SK-N-SH (cell line): ENCODE measurements at regions not wholly inside any gene's neighbourhood (a gene's known extent, or its start where the extent isn't known, plus 50 kb on each side); places are given as distances from the start of the nearest gene placed in this dataset.

Experiments
- CTCF ChIA-PET: fragments of 300-600, 350-600 bp; formaldehyde crosslinking; extraction: SDS; loops from one replicate; lab custom pipeline; 2021; lab: Yijun Ruan, JAX
- POLR2A ChIA-PET: fragments of 350-600 bp; sonication (Branson Sonifier 250); formaldehyde crosslinking; extraction: SDS; loops from one replicate; lab custom pipeline; 2020; ENCODE audit warnings: antibody characterized with exemption, inconsistent platforms; lab: Yijun Ruan, JAX
- DNase-seq: peaks from one replicate; pipeline ENCODE4 v3.0.0; 2012
- H2AFZ ChIP-seq: fragments of 200-600 bp; sonication (generic); 2 replicates; pipeline ENCODE4 v1.8.1; 2016; ENCODE audit warnings: antibody characterized with exemption, mild to moderate bottlenecking, low read depth
- H3F3A ChIP-seq: fragments of 200-600 bp; sonication (generic); replicated peaks from 2 replicates; pipeline ENCODE3; 2016; ENCODE audit warnings: antibody characterized with exemption, mild to moderate bottlenecking; ENCODE audit not compliant: insufficient read depth
- H3K27ac ChIP-seq, 2 experiments: fragments of 200-500 bp in 1 of 2; fragments of 200-600 bp in 1 of 2; sonication (Bioruptor generic) in 1 of 2; sonication (generic), shearing (Covaris generic) in 1 of 2; 2 replicates each; pipeline versions ENCODE4 v1.5.1 to v1.6.1; 2014 to 2016; ENCODE audit warnings: low read depth in 2 of 2, inconsistent platforms in 1 of 2, low read length in 1 of 2, mild to moderate bottlenecking in 1 of 2, mixed read lengths in 1 of 2
- H3K27me3 ChIP-seq: fragments of 200-600 bp; sonication (generic), shearing (Covaris generic); 2 replicates; pipeline ENCODE4 v1.6.1; 2016; ENCODE audit warnings: mixed run types; ENCODE audit not compliant: insufficient read depth
- H3K36me3 ChIP-seq, 2 experiments: fragments of 200-500 bp in 1 of 2; fragments of 200-600 bp in 1 of 2; sonication (Bioruptor generic) in 1 of 2; sonication (generic) in 1 of 2; replicated peaks in 1 of 2; 2 replicates each; pipeline versions ENCODE3 to v1.5.1; 2014 to 2016; ENCODE audit warnings: low read length in 1 of 2, mild to moderate bottlenecking in 1 of 2; ENCODE audit not compliant: insufficient read depth in 2 of 2, control insufficient read depth in 1 of 2
- H3K4me1 ChIP-seq, 2 experiments: fragments of 200-500 bp in 1 of 2; fragments of 200-600 bp in 1 of 2; sonication (Bioruptor generic) in 1 of 2; sonication (generic), shearing (Covaris generic) in 1 of 2; 2 replicates each; pipeline versions ENCODE4 v1.5.1 to v1.6.1; 2014 to 2016; ENCODE audit warnings: low read depth in 1 of 2, low read length in 1 of 2, mixed run types in 1 of 2; ENCODE audit not compliant: insufficient read depth in 2 of 2, control insufficient read depth in 1 of 2
- H3K4me2 ChIP-seq: fragments of 200-600 bp; sonication (generic), shearing (Covaris generic); 2 replicates; pipeline ENCODE4 v1.6.1; 2017; ENCODE audit warnings: mixed run types
- H3K4me3 ChIP-seq, 2 experiments: fragments of 200-500 bp in 1 of 2; fragments of 200-600 bp in 1 of 2; sonication (Bioruptor generic) in 1 of 2; sonication (generic), shearing (Covaris generic) in 1 of 2; 2 replicates each; pipeline versions ENCODE4 v1.5.1 to v1.8.1; 2014 to 2016; ENCODE audit warnings: low read depth in 2 of 2, inconsistent platforms in 1 of 2, low read length in 1 of 2, mild to moderate bottlenecking in 1 of 2, mixed read lengths in 1 of 2, moderate library complexity in 1 of 2
- H3K79me2 ChIP-seq: fragments of 200-600 bp; sonication (generic); 2 replicates; pipeline ENCODE4 v1.8.1; 2017; ENCODE audit warnings: mild to moderate bottlenecking; ENCODE audit not compliant: insufficient read depth
- H3K9ac ChIP-seq: fragments of 200-600 bp; sonication (generic); 2 replicates; pipeline ENCODE4 v1.6.1; 2017; ENCODE audit warnings: mixed run types
- H3K9me2 ChIP-seq: fragments of 200-600 bp; sonication (generic); 2 replicates; pipeline ENCODE4 v1.6.1; 2017; ENCODE audit warnings: mixed run types
- H3K9me3 ChIP-seq: fragments of 200-600 bp; sonication (generic); 2 replicates; pipeline ENCODE4 v1.6.1; 2017; ENCODE audit warnings: mixed run types, mild to moderate bottlenecking, moderate library complexity
- H4K20me1 ChIP-seq: fragments of 200-600 bp; sonication (generic); 2 replicates; pipeline ENCODE4 v1.6.1; 2017; ENCODE audit warnings: mild to moderate bottlenecking, mixed run types; ENCODE audit not compliant: insufficient read depth
- CHD2 ChIP-seq: fragments of 150-350 bp; IDR thresholded peaks from 2 replicates; pipeline ENCODE4 v1.6.1; 2018; ENCODE audit warnings: low read length; ENCODE audit not compliant: partially characterized antibody
- CTCF ChIP-seq: fragments of 200-600 bp; sonication (generic); IDR thresholded peaks from 2 replicates; pipeline ENCODE4 v1.6.1; 2017; ENCODE audit warnings: antibody characterized with exemption, mild to moderate bottlenecking, moderate library complexity
- EP300 ChIP-seq, 2 experiments: IDR thresholded peaks; 2 replicates each; pipeline versions ENCODE4 v1.4.0 to v1.6.1; 2012; ENCODE audit warnings: borderline replicate concordance in 1 of 2, low read depth in 1 of 2, low read length in 1 of 2
- EZH2phosphoT487 ChIP-seq: fragments of 200-600 bp; sonication (generic); IDR thresholded peaks from 2 replicates; pipeline ENCODE4 v1.6.1; 2017; ENCODE audit warnings: low read depth, mixed run types, mild to moderate bottlenecking, antibody characterized with exemption, moderate library complexity, borderline replicate concordance
- FOXJ3 ChIP-seq: sonication (generic); formaldehyde crosslinking; IDR thresholded peaks from 2 replicates; pipeline ENCODE4 v1.5.1; 2020; ENCODE audit warnings: mild to moderate bottlenecking, missing genetic modification reagents
- IRF3 ChIP-seq: fragments of 150-350 bp; IDR thresholded peaks from 2 replicates; pipeline ENCODE4 v1.6.1; 2016; ENCODE audit warnings: mild to moderate bottlenecking, low read depth, low read length
- JUND ChIP-seq: IDR thresholded peaks from 2 replicates; pipeline ENCODE4 v1.4.0; 2012
- MAX ChIP-seq: IDR thresholded peaks from 2 replicates; pipeline ENCODE4 v1.4.0; 2012; ENCODE audit warnings: low read depth
- MXI1 ChIP-seq: IDR thresholded peaks from 2 replicates; pipeline ENCODE4 v1.6.1; 2012; ENCODE audit warnings: mild to moderate bottlenecking, low read depth, low read length, improper control_type of control experiment
- NRF1 ChIP-seq: IDR thresholded peaks from 2 replicates; pipeline ENCODE4 v1.6.1; 2012; ENCODE audit warnings: low read depth, mild to moderate bottlenecking, low read length
- PBX3 ChIP-seq: IDR thresholded peaks from 2 replicates; pipeline ENCODE4; 2012
- REST ChIP-seq: IDR thresholded peaks from 2 replicates; pipeline ENCODE4 v1.6.1; 2012; ENCODE audit warnings: mild to moderate bottlenecking, low read depth, low read length, moderate library complexity
- RFX5 ChIP-seq: IDR thresholded peaks from 2 replicates; pipeline ENCODE4 v1.6.1; 2012; ENCODE audit warnings: mild to moderate bottlenecking, improper control_type of control experiment, low read length
- RXRA ChIP-seq: IDR thresholded peaks from 2 replicates; pipeline ENCODE4 v1.4.0; 2012; ENCODE audit warnings: low read depth, mild to moderate bottlenecking, borderline replicate concordance
- SIN3A ChIP-seq: IDR thresholded peaks from 2 replicates; pipeline ENCODE4 v1.6.1; 2012; ENCODE audit warnings: low read depth, mild to moderate bottlenecking, low read length, moderate library complexity, borderline replicate concordance
- SMC3 ChIP-seq: IDR thresholded peaks from 2 replicates; pipeline ENCODE4 v1.6.1; 2012; ENCODE audit warnings: low read depth, low read length, improper control_type of control experiment
- TAF1 ChIP-seq: IDR thresholded peaks from 2 replicates; pipeline ENCODE4 v1.6.1; 2012; ENCODE audit warnings: low read depth, mild to moderate bottlenecking, low read length, moderate library complexity, borderline replicate concordance
- TEAD4 ChIP-seq: IDR thresholded peaks from 2 replicates; pipeline ENCODE4 v1.4.0; 2012; ENCODE audit warnings: mild to moderate bottlenecking, borderline replicate concordance; ENCODE audit not compliant: insufficient read depth
- WGBS: methylation state at CpG from one replicate; pipeline ENCODE4 v1.1.6; 2017; ENCODE audit warnings: low lambda C conversion rate; 5-methylcytosine and 5-hydroxymethylcytosine counted together

GRCh38 chr19:30626626-30626966 is 254.4 kb downstream of the ZNF536 start:
- H3K4me1 ChIP-seq, result peaks cover 0 to 26% of the 10 kb centered on the region in 2 experiments; a peak in 1 of 4 replicates
- no peak overlapping the region for H2AFZ ChIP-seq
- DNase-seq, result no peak
- TF ChIP-seq SMC3 (no peak), JUND (no peak), PBX3 (no peak), TAF1 (no peak), TEAD4 (no peak), SIN3A (no peak)
- H3K9ac ChIP-seq, result no peak overlapping the region
- CTCF ChIA-PET, result interaction anchor here (1.3 kb wide), 1 partner anchor 23 kb away, joined by 4 read pairs; no protein-coding TSS in a partner anchor
- no peaks in the 10 kb centered on the region; the same call in 1 of the 2 replicates for H3K9me3 ChIP-seq
- no peaks in the 10 kb centered on the region for H3K79me2 ChIP-seq
- no peaks in the 10 kb centered on the region for H3K9me2 ChIP-seq
- no peaks in the 10 kb centered on the region for H3K27me3 ChIP-seq
- H3K36me3 ChIP-seq, result no peaks in the 10 kb centered on the region
- no peak overlapping the region for H3K4me2 ChIP-seq
- POLR2A ChIA-PET, result no interaction called here
- no peak overlapping the region for H3K27ac ChIP-seq
- no peaks in the 10 kb centered on the region for H3F3A ChIP-seq
- H4K20me1 ChIP-seq, result no peaks in the 10 kb centered on the region
- no peak overlapping the region for H3K4me3 ChIP-seq
- 72% methylated on average over 14 of the region's 19 CpGs for WGBS

GRCh38 chr19:30625947-30626625 is 253.9 kb downstream of the ZNF536 start:
- ChIA-PET CTCF (interaction anchor here (1.1 to 1.3 kb wide), 2 partner anchors 10 to 24 kb away, joined by 4 read pairs; no protein-coding TSS in a partner anchor), POLR2A (no interaction called here)
- Histone ChIP-seq H3F3A (no peaks in the 10 kb centered on the region), H3K79me2 (no peaks in the 10 kb centered on the region), H3K9ac (no peak overlapping the region), H3K9me2 (no peaks in the 10 kb centered on the region), H3K27ac (no peak overlapping the region), H3K4me3 (no peak overlapping the region), H3K4me2 (no peak overlapping the region), H3K9me3 (no peaks in the 10 kb centered on the region; the same call in 1 of the 2 replicates), H3K27me3 (no peaks in the 10 kb centered on the region), H4K20me1 (no peaks in the 10 kb centered on the region), H3K36me3 (no peaks in the 10 kb centered on the region), H2AFZ (no peak overlapping the region), H3K4me1 (peaks cover 0 to 22% of the 10 kb centered on the region in 2 experiments; a peak in 1 of 4 replicates)
- WGBS, result 57% methylated on average over 15 of the region's 15 CpGs
- no peak for DNase-seq
- TF ChIP-seq RXRA, result no peak
- no peak for TF ChIP-seq MXI1
- TF ChIP-seq CHD2, result no peak
- no peak for TF ChIP-seq RFX5
- no peak for TF ChIP-seq TAF1
- no peak for TF ChIP-seq EP300 (IDR thresholded peaks at IDR 0.05; ENCODE audit: borderline replicate concordance in 1 of 2, low read depth in 1 of 2, low read length in 1 of 2)
- no peak for TF ChIP-seq MAX
- no peak for TF ChIP-seq TEAD4
- TF ChIP-seq REST, result no peak
- no peak for TF ChIP-seq SIN3A
- TF ChIP-seq FOXJ3 (CRISPR knock-in tag), result no peak
- TF ChIP-seq CTCF, result no peak
- no peak for TF ChIP-seq NRF1
- no peak for TF ChIP-seq EZH2phosphoT487
- no peak for TF ChIP-seq JUND
- no peak for TF ChIP-seq IRF3
